HG03066 (cell line): ENCODE measurements at regions not wholly inside any gene's neighbourhood (a gene's known extent, or its start where the extent isn't known, plus 50 kb on each side); places are given as distances from the start of the nearest gene placed in this dataset.

Experiments
- ATAC-seq: cut with Tn5 transposase; IDR thresholded peaks from one replicate; pipeline ENCODE4 v1.9.1; 2021; ENCODE audit warnings: low read depth; ENCODE audit not compliant: unreplicated experiment

GRCh38 chr14:97180304-97181200 lies 383.4 kb downstream of the VRK1 start:
- ATAC-seq: no peak

- ATAC-seq: no peak
Measured at GRCh38 chr14:97185186-97185585, 388.0 kb downstream of the VRK1 start.

GRCh38 chr14:97187916-97188315 lies 390.7 kb downstream of the VRK1 start:
- no peak for ATAC-seq

GRCh38 chr14:97196336-97196735 lies 399.2 kb downstream of the VRK1 start:
- ATAC-seq: no peak

- ATAC-seq: no peak
Measured at GRCh38 chr14:97198813-97199212, 401.6 kb downstream of the VRK1 start.

GRCh38 chr14:97200245-97200644 lies 403.1 kb downstream of the VRK1 start:
- ATAC-seq: no peak

- ATAC-seq: no peak
Measured at GRCh38 chr14:97206916-97207315, 409.7 kb downstream of the VRK1 start.

GRCh38 chr14:97210202-97210601 lies 413.0 kb downstream of the VRK1 start:
- ATAC-seq: no peak

- no peak for ATAC-seq
Measured at GRCh38 chr14:97212399-97212798, 415.2 kb downstream of the VRK1 start.

- no peak for ATAC-seq
Measured at GRCh38 chr14:97213720-97214119, 416.5 kb downstream of the VRK1 start.

- ATAC-seq: no peak
Measured at GRCh38 chr14:97215263-97215969, 418.2 kb downstream of the VRK1 start.

- ATAC-seq: no peak
Measured at GRCh38 chr14:97217111-97217885, 420.1 kb downstream of the VRK1 start.

GRCh38 chr14:97218274-97218673 lies 421.1 kb downstream of the VRK1 start:
- ATAC-seq: no peak

- ATAC-seq: no peak
Measured at GRCh38 chr14:97218691-97219430, 421.7 kb downstream of the VRK1 start.

GRCh38 chr14:97219431-97220017 lies 422.3 kb downstream of the VRK1 start:
- no peak for ATAC-seq

GRCh38 chr14:97221572-97222285 lies 424.5 kb downstream of the VRK1 start:
- ATAC-seq: no peak

GRCh38 chr14:97224016-97224415 lies 426.8 kb downstream of the VRK1 start:
- no peak for ATAC-seq

GRCh38 chr14:97230051-97230450 lies 432.9 kb downstream of the VRK1 start:
- no peak for ATAC-seq

- ATAC-seq: no peak
Measured at GRCh38 chr14:97233319-97233985, 436.3 kb downstream of the VRK1 start.
